Activated effector memory CD4-positive, alpha-beta T cell treated with anti-CD3 and anti-CD28 coated beads, Interleukin-2, amount 50 U/mL, for 16 hours (primary cell): ENCODE measurements at regions not wholly inside any gene's neighbourhood (a gene's known extent, or its start where the extent isn't known, plus 50 kb on each side); places are given as distances from the start of the nearest gene placed in this dataset.
"Not testable (repeated sequence)": the region's sequence is repeated elsewhere in the genome, so short reads cannot be mapped to it uniquely, and the experiment has no call there.

Experiments used
- DNase-seq: peaks from one replicate; pipeline ENCODE4 v3.0.0-alpha.2; 2020

- DNase-seq: no peak
Observed at GRCh38 chr6:163774485-163774884, 360.0 kb downstream of the QKI start.

- DNase-seq: no peak
Observed at GRCh38 chr6:163773646-163774045, 359.1 kb downstream of the QKI start.

GRCh38 chr6:163772701-163773100 is 358.2 kb downstream of the QKI start:
- DNase-seq: no peak

- DNase-seq: no peak
Observed at GRCh38 chr6:163771180-163771579, 356.7 kb downstream of the QKI start.

GRCh38 chr6:163768905-163769304 is 354.4 kb downstream of the QKI start:
- no peak for DNase-seq

- DNase-seq: no peak
Observed at GRCh38 chr6:163766936-163767335, 352.4 kb downstream of the QKI start.

GRCh38 chr6:163765335-163765734 is 350.8 kb downstream of the QKI start:
- DNase-seq: no peak

- DNase-seq: no peak
Observed at GRCh38 chr6:163764565-163764964, 350.0 kb downstream of the QKI start.

- no peak for DNase-seq
Observed at GRCh38 chr6:163761481-163761880, 347.0 kb downstream of the QKI start.

- no peak for DNase-seq
Observed at GRCh38 chr6:163760860-163761259, 346.3 kb downstream of the QKI start.

- DNase-seq: no peak
Observed at GRCh38 chr6:163759542-163759941, 345.0 kb downstream of the QKI start.

GRCh38 chr6:163757520-163757919 is 343.0 kb downstream of the QKI start:
- DNase-seq: no peak

GRCh38 chr6:163756079-163756478 is 341.6 kb downstream of the QKI start:
- DNase-seq: no peak

- DNase-seq: no peak
Observed at GRCh38 chr6:163754866-163755265, 340.3 kb downstream of the QKI start.

- no peak for DNase-seq
Observed at GRCh38 chr6:163753430-163753829, 338.9 kb downstream of the QKI start.

- DNase-seq: no peak
Observed at GRCh38 chr6:163752446-163752845, 337.9 kb downstream of the QKI start.

GRCh38 chr6:163751032-163751525 is 336.6 kb downstream of the QKI start:
- no peak for DNase-seq

- no peak for DNase-seq
Observed at GRCh38 chr6:163750431-163751031, 336.0 kb downstream of the QKI start.

GRCh38 chr6:163748886-163749285 is 334.4 kb downstream of the QKI start:
- DNase-seq: no peak

GRCh38 chr6:163748036-163748435 is 333.5 kb downstream of the QKI start:
- DNase-seq: no peak

GRCh38 chr6:163747058-163747457 is 332.5 kb downstream of the QKI start:
- DNase-seq: not testable (repeated sequence)

GRCh38 chr6:163745536-163746400 is 331.2 kb downstream of the QKI start:
- no peak for DNase-seq

GRCh38 chr6:163744256-163744925 is 329.9 kb downstream of the QKI start:
- no peak for DNase-seq

- DNase-seq: no peak
Observed at GRCh38 chr6:163743796-163744195, 329.3 kb downstream of the QKI start.
